ENCODE measurements at regions not wholly inside any gene's neighbourhood (a gene's known extent, or its start where the extent isn't known, plus 50 kb on each side); places are given as distances from the start of the nearest gene placed in this dataset.

DNA sequence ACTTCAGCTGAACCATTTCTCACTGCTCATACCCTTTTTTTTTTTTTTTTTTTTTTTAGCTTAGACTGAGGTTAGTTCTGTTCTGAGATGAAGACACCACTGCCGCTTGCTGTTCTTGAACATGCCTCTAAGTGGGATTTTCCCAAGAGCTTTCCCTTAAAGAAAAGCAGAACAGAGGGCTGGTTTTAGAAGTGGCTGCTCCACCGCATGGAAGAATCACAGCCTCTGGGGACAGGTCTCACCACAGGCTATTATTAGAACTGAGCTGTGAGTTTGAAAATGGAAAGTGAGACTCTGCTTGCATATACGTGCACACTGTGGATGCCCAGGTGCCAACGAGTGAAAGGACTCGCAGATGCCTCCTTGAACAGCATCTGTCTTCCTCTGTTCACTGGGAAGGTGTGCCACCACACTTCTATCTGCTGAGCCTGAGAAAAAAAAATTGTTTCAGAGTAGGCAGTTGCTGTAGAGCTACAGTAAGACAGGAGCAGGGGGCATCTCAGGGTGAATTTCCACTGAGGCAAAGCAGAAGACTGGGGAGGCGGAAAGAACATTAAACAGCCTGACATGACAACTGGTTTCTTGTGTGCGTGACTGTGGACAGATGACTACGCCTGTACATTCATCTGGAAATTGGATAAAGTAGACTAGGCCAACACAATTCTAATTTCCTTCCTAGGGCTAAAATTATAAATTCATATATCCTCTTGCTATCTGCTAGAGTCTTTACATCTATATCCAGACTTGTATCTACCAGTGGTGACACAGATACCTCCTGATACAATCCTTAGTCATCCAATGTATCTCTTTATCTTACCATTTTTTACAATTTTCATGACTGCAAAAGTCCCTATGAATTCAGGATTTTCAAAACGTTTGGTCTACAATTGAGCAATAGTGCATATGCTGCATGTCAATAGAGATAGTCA, 1045.7 kb upstream of the CELF4 start:
- H3K4me3 ChIP-seq (ENCODE audit: low read depth, low read length), result no peak overlapping the region

DNA sequence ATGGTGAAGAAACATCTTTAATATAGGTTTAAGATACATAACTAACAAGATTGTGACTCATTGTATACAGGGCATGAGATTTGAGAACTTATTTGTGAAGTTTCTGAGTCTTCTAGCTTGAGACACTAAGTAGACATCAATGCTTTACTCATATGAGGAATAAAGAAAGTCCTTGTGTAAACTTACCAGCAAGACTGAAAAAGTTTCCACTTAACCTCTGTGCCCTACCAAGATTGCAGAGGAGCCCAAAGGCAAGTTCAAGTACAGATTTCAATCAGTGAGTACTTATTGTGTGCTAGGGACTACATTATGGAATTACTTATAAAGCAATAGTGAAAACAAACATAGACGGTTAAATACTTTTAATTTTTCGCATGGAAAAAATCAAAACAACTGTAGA, 1041.2 kb upstream of the CELF4 start:
- DNase-seq (ENCODE audit: low read depth), result no peak
- no peak overlapping the region for H3K4me3 ChIP-seq (ENCODE audit: low read depth, low read length)

More for the DNA sequence above, 1045.7 kb upstream of the CELF4 start:
- no peak for DNase-seq (ENCODE audit: low read depth)

DNA sequence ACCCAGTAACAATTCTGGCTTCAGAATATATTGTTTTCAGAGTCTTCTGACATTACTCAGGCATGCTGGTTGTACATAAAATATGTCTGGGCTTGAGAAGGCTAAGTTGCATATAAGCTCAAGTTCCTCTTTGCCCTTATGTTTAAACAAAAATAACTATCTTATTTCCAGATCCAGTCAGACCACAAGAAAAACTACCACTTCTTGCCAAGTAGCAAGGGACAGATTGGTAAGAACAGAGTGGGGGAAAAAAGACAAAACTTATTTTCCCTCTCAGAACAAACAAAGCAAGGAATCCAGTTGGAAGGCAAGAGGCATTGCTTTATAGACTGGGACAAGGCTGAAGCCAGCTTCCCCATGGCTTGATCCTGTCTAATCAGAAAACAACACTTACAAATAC, 1036.7 kb upstream of the CELF4 start:
- no peak for DNase-seq (ENCODE audit: low read depth)
- no peak overlapping the region for H3K4me3 ChIP-seq (ENCODE audit: low read depth, low read length)

DNA sequence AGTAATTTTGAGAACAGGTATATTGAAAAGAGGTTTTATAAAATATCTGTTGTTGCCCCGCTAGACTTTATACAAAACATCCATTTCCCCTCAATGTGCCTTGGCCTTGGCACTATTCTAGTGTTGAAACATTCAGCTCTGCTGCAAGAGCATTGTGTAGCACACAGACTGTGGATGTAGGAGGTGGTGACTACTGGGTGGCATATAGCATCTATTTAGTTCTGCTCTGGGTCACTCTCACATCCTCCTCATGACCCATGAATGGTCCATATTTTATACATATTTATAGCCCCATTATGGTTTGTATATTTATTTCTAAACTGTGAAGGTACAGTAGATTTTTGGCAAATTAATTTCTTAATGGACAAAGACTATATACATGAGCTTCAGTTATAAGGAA, 1022.0 kb upstream of the CELF4 start:
- DNase-seq (ENCODE audit: low read depth), result no peak
- H3K4me3 ChIP-seq (ENCODE audit: low read depth, low read length), result no peak overlapping the region

DNA sequence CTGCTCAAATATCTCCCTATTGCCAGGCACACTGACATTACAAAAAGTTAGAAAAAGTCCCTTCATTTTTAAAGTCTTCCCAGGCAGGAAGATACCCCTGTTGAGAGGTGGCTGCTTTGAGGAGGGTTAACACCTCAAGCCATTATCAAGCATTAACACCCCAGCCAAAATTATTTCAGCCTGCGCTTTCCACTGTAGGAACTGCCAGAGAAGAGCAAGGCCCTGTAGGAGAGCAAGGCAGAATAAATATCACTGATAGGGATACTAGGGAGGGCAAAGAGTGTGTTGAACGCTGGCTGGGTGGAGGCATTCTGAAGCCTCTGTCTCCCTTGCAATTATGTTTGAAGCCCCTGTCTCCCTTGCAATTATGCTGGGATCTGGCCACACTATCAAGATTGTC, 1020.7 kb upstream of the CELF4 start:
- DNase-seq (ENCODE audit: low read depth), result no peak
- no peak overlapping the region for H3K4me3 ChIP-seq (ENCODE audit: low read depth, low read length)

DNA sequence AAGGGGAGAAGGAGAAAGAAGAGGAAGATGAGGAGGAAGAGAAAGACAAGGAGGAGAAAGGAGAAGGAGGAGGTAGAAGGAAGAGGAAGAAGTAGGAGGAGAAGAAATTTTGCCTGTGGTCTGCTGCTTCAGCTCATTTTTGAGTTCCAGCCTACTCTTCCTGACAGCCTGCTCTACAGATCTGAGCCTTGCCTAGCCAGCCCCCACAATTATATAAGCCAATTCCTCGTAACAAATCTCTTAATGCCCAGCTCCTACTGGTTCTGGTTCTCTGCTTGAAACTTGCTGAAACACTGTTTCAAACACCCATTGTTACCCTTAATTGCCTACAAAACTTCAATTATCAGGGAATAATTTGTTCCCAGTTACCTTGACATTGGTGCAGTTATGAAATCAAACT, 1014.2 kb upstream of the CELF4 start:
- DNase-seq (ENCODE audit: low read depth), result no peak
- no peak overlapping the region for H3K4me3 ChIP-seq (ENCODE audit: low read depth, low read length)

DNA sequence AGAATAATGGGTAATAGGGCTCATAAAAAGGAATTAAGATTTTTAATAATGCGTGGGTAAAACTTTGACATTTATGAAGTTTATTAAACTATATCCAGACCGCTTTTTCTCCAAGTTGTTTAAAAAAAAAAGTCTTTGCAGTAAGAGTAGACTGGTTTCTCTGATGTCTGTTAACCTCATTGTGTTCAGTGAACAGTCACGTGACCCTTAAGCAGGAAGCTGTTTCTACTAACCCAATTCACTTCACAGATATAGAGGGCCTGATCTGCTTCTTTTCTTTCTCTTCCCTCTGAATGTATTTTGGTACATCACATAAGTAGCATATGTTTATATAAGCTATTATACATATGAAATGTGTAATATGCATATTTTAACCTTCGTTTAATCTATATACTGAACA, 1011.3 kb upstream of the CELF4 start:
- DNase-seq (ENCODE audit: low read depth), result no peak
- H3K4me3 ChIP-seq (ENCODE audit: low read depth, low read length), result no peak overlapping the region

DNA sequence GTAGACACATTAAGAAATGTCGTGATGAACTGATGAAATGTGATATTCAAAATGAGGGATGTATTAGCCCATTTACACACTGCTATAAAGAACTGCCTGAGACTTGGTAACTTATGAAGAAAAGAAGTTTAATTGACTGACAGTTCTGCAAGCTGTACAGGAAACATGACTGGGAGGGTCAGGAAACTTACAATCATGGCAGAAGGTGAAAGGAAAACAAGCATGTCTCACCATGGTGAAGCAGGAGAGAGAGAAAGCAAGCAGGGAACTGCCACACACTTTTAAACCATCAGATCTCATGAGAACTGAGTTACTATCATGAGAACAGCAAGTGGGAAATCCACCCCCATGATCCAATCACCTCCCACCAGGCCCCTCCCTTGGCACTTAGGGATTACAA, 1010.8 kb upstream of the CELF4 start:
- H3K4me3 ChIP-seq (ENCODE audit: low read depth, low read length), result no peak overlapping the region
- DNase-seq (ENCODE audit: low read depth), result no peak

DNA sequence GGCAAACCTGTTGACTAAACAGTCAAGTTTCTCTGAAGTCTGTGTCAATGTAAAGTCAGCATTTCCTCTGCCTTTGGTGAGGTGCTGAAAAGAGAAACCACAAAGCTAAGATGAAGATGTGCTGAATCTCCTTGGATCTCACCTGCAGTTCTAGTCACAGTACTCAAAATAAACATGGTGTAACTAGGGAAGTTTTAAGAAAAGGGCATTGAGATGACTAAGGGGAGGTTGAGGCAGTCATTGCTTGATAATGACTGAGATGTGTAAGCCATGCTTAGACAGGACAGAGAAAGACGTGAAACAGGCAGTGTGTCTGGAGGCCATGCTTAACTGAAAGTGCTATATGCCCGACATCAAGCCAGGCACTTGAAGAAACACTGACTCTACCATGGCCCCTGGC, 1010.0 kb upstream of the CELF4 start:
- DNase-seq (ENCODE audit: low read depth), result no peak
- H3K4me3 ChIP-seq (ENCODE audit: low read depth, low read length), result no peak overlapping the region

DNA sequence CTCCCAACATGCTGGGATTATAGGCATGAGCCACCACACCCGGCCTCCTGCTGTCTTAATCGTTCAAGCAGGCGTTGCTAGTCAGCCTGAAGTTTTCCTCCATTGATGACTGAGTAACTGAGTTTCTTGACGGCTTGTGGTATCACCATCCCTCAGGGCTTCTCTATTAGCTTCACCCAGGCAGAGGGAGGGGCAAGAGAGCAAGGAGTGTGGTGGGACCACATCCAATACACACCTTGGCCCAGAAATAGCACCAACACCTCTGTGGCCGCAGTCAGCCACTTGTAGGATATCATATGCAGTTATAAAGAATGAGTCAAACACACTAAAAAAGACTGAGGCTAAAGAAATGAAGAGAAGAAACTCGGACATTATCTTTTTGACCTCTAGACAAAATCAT, 1009.4 kb upstream of the CELF4 start:
- no peak for DNase-seq (ENCODE audit: low read depth)
- H3K4me3 ChIP-seq (ENCODE audit: low read depth, low read length), result no peak overlapping the region

DNA sequence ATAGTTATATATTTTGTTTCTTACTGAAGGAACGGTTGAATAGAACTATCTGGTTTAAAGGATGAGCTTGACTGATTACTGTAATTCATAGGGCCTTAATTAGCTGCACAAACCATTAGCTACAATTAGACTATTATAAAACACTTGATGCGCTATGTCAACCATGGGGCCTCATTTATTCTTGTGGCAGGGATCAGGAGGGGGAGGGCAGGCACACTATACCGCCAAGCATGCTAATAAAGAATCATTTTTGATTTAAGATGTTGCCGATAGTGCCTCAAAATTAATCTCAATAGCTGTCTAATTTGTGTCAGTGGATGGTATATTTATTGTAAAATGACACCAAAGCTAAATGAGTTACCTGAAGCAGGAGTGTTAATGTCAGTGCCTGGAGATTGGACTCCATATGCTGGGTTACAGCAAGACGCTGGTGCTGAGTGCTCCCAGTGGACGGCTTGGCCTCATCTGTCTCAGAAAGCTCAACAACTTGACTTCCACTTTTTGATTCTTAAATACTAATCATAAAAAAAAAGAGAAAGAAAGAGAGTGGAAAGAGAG, 1007.0 kb upstream of the CELF4 start:
- no peak for DNase-seq (ENCODE audit: low read depth)
- no peak overlapping the region for H3K4me3 ChIP-seq (ENCODE audit: low read depth, low read length)

DNA sequence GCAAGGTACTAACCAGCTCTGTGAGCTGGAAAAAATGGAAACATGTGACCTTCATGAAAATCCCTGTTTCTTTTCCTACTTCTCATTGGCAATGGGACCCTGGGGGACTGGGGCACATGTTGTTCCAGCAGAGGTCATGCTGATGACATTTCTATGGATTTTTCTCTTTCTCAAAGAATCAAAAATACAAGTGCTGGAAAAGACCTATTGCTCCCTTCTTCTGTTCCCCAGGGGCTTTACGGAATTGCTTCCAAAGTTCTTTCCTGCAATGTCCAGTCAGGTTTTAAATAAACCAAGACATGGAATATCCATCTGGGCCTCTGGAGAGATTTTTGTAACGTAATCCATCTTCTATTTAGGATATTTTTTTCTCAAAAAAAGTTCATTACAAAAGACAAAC, 1006.1 kb upstream of the CELF4 start:
- H3K4me3 ChIP-seq (ENCODE audit: low read depth, low read length), result no peak overlapping the region
- DNase-seq (ENCODE audit: low read depth), result no peak

DNA sequence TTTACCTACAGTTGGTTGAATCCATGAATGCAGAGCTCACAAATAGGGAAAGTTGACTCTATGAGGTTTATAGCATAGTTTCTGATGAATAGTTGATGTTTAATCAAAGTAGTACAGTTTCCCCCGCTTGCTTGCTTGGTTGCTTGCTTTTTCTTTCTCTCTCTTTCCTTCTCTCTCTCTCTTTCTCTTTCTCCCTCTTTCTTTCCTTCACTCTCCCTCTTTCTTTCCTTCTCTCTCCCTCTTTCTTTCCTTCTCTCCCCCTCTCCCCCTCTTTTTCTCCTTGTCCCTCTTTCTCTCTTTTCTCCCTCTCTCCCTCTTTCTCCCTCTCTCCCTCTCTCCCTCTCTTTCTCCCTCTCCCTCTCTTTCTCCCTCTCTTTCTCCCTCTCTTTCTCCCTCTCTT, 999.9 kb upstream of the CELF4 start:
- no peak overlapping the region for H3K4me3 ChIP-seq (ENCODE audit: low read depth, low read length)
- DNase-seq (ENCODE audit: low read depth), result no peak

DNA sequence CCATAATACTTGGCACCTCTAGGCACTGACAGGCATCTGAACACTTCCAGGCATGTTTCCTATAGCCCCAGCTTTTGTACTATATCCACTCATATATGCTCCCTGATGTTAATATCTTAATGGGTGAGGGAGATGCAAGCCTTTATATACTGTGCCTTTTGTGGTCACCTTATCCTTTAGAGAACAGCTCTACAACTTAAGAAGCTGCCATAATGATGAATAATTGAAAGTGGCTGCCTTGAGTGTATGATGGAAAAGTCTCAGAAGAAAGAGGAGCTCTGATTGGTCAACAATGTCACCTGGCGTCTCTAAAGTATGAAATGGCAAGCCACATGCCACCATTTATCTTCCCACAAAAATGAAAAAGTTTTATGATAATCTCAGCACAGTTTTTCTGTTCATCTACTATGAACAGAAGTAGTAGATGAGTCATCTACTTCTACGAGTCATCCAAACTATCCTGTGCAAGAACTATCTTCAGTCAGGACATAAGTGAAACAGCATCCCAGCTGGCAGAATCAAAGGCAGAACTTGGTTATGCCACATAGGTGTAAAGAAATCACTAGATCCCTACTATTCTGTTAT, 997.9 kb upstream of the CELF4 start:
- no peak overlapping the region for H3K4me3 ChIP-seq (ENCODE audit: low read depth, low read length)
- no peak for DNase-seq (ENCODE audit: low read depth)

DNA sequence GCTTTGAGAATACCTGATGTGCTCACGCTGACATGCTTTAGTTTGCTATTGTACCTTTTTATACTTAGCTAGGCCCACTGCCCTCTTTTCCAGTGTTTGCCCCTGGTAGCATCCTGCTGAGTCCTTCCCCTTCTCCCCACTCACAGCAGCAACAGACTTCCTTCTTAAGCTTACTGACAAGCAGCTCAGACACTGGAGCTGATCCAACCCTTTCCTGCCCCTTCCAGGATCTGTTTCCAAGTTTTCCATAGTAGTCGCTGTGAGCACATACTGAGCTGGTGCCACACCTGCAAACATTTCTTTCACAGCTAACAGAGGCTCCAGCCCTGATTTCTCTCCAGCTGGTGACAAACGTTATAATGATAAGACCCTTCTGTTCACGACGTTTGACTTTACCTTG, 991.4 kb upstream of the CELF4 start:
- DNase-seq (ENCODE audit: low read depth), result no peak
- no peak overlapping the region for H3K4me3 ChIP-seq (ENCODE audit: low read depth, low read length)

DNA sequence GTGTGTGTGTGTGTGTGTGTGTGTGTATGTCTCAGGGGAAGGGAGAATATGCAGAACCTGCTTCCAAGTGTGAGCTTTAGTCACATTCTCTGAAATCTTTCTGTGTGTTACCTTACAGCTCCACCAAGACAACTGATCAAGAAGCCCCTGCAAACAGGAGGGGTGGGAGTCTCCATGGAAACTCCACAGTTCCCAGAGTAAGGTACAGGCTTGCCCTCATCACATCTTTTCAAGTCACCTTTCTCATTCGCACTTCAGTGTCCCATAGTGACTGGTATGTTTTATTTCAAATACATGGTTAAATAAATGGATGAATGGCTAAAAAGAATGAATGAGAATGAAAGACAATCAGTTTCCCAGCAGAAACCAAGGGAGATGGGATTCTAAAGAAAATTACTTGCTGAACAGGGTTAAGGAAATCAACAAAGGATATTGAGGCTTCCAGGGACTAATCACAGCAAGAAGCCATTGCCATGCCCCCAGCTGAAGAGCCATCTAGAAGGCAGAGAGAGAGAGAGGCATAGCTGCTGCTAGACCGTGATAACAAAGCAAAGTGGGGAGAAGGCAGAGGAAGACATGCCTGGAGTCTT, 987.2 kb upstream of the CELF4 start:
- no peak overlapping the region for H3K4me3 ChIP-seq (ENCODE audit: low read depth, low read length)
- no peak for DNase-seq (ENCODE audit: low read depth)

DNA sequence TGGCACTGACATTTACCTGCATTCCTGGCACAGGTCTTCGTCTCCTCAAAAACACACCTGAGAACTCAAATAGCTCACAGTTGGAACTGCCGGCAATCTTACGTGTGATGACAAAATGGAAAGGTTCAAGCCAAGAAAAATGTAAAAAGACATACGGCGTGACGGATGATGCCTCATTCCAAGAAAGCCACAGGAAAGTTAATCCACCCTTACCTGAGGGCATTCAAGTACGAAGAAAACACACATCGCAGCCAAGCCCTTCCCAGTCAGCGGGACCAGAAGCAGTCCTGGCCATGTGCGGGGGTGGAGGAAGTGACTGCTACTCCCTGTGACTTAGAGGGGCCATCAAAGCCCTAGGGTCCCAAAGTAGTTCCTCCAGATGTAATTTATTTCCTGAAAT, 986.3 kb upstream of the CELF4 start:
- no peak overlapping the region for H3K4me3 ChIP-seq (ENCODE audit: low read depth, low read length)
- no peak for DNase-seq (ENCODE audit: low read depth)

DNA sequence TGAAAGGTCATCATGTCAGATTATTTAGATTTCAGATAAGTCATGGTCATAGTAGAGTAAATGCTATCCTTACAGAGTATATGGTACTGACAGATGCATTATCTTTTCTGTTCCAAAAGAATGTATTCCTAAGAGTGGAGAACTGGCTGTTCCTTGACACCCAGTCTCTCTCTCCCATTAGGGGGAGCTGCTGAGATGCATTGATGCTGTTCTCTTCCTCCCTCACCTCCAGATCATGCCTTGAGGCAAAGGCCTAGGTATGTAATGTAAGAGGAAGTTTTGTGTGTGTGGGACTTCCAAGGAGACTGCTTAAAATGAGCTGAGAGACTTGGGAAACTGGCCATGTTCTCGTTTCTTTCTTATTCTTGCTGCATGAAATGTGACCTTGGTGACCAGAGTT, 979.5 kb upstream of the CELF4 start:
- no peak overlapping the region for H3K4me3 ChIP-seq (ENCODE audit: low read depth, low read length)
- DNase-seq (ENCODE audit: low read depth), result no peak

DNA sequence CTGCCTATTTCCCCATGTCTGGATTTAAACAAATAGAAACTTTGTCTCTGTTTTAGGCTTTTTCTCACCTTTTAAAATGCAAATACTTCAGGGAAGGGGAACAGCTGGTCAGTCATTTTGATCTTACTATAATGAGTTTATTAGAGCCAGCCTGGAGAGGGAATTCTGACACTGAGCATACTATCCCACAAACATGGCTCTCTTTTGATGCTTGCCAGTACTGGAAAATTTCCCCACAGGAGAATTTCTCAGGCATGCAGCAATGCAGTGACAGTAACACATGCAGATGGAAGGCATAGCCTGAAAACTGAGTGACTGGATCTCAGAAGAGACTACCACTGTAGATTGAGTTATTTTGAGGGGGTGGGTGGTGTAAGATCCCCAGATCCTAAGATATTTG, 974.3 kb upstream of the CELF4 start:
- H3K4me3 ChIP-seq (ENCODE audit: low read depth, low read length), result no peak overlapping the region
- no peak for DNase-seq (ENCODE audit: low read depth)

DNA sequence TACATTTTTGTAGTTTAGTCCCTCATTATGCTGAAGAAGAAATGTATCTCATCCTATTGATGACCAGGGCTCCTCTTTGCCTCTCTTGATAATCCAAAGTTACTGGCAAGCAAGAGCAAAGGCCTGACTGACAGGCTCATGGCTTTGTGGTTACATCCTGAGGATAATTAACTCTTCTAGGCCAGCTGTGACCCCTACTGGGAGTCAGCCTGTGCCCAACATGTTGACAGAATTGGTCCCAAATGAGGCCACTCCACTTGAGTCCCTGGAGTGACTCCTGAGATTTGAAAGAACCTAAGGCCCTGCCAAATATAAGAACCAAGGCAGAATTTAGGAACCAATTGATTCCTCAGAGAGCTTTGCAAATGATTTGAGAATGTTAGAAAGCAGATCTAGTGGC, 973.8 kb upstream of the CELF4 start:
- DNase-seq (ENCODE audit: low read depth), result no peak
- H3K4me3 ChIP-seq (ENCODE audit: low read depth, low read length), result no peak overlapping the region

DNA sequence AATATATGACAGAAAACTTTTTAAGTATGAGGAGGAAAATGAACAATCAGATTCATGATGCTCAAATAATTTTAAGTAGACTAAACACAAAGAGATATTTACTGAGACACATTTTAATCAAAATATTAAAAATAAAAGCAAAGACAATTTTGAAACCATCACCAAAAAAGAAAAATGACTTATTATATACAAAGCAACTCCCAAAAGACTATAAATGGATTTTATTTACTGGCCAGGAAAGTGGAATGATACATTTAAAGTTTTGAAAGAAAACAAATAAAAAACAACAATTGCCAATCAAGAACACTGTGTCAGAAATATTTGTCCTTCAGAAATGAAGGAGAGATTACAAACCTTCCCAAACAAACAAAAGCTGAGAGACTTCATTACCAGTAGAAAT, 968.5 kb upstream of the CELF4 start:
- DNase-seq (ENCODE audit: low read depth), result no peak
- H3K4me3 ChIP-seq (ENCODE audit: low read depth, low read length), result no peak overlapping the region

Measured in skeletal muscle cell (primary cell).